GM23338 (cell line): ENCODE measurements at regions not wholly inside any gene's neighbourhood (a gene's known extent, or its start where the extent isn't known, plus 50 kb on each side); places are given as distances from the start of the nearest gene placed in this dataset.
"Not testable (repeated sequence)": the region's sequence is repeated elsewhere in the genome, so short reads cannot be mapped to it uniquely, and the experiment has no call there.

Experiments used
- ATAC-seq: fragments of 200-7000 bp; cut with Tn5 transposase; 3 replicates; pipeline ENCODE4 v1.9.1; 2020
- DNase-seq: peaks from one replicate; pipeline ENCODE4 v3.0.0-alpha.2; 2015; ENCODE audit warnings: low spot score
- H2AFZ ChIP-seq: fragments of 200-600 bp; sonication (generic); 2 replicates; pipeline ENCODE4 v1.8.0; 2016; ENCODE audit warnings: antibody characterized with exemption, mild to moderate bottlenecking, moderate library complexity
- H3F3A ChIP-seq: fragments of 200-600 bp; sonication (generic); replicated peaks from 2 replicates; pipeline ENCODE4 v1.8.0; 2017; ENCODE audit warnings: antibody characterized with exemption, mixed run types, low read depth
- H3K27ac ChIP-seq: fragments of 200-600 bp; sonication (generic); 2 replicates; pipeline ENCODE4 v1.6.1; 2016; ENCODE audit warnings: low read depth
- H3K27me3 ChIP-seq: fragments of 200-600 bp; sonication (generic); 2 replicates; pipeline ENCODE4 v1.8.0; 2016; ENCODE audit warnings: mild to moderate bottlenecking, mixed run types, moderate library complexity; ENCODE audit not compliant: insufficient read depth
- H3K36me3 ChIP-seq: fragments of 200-600 bp; sonication (generic); 2 replicates; pipeline ENCODE4 v1.8.0; 2016; ENCODE audit warnings: mild to moderate bottlenecking; ENCODE audit not compliant: insufficient read depth
- H3K4me1 ChIP-seq: fragments of 200-600 bp; sonication (generic); 2 replicates; pipeline ENCODE4 v1.8.0; 2016; ENCODE audit warnings: mild to moderate bottlenecking, moderate library complexity; ENCODE audit not compliant: insufficient read depth
- H3K4me2 ChIP-seq: fragments of 200-600 bp; sonication (generic); 2 replicates; pipeline ENCODE4 v1.7.1; 2017; ENCODE audit warnings: mixed run types
- H3K4me3 ChIP-seq: fragments of 200-600 bp; sonication (generic); 2 replicates; pipeline ENCODE4 v1.6.1; 2016; ENCODE audit warnings: mixed run types
- H3K79me2 ChIP-seq: fragments of 200-600 bp; sonication (generic); replicated peaks from 2 replicates; pipeline ENCODE4 v1.8.0; 2017; ENCODE audit warnings: mild to moderate bottlenecking; ENCODE audit not compliant: insufficient read depth
- H3K9me2 ChIP-seq: fragments of 200-600 bp; sonication (generic); 2 replicates; pipeline ENCODE4 v1.8.0; 2017; ENCODE audit not compliant: insufficient read depth
- H4K20me1 ChIP-seq: fragments of 200-600 bp; sonication (generic); replicated peaks from 2 replicates; pipeline ENCODE4 v1.8.0; 2017; ENCODE audit warnings: mild to moderate bottlenecking; ENCODE audit not compliant: insufficient read depth
- H3K27ac Mint-ChIP-seq: 2 replicates; pipeline ENCODE4 v1.8.0; 2020; ENCODE audit warnings: inconsistent platforms, mild to moderate bottlenecking, moderate library complexity, mixed read lengths
- H3K27me3 Mint-ChIP-seq: 3 replicates; pipeline ENCODE4 v1.8.0; 2022; ENCODE audit warnings: low read depth, mild to moderate bottlenecking, moderate library complexity, mixed read lengths, inconsistent platforms; ENCODE audit not compliant: insufficient read depth, poor library complexity
- H3K36me3 Mint-ChIP-seq: 3 replicates; pipeline ENCODE4 v1.8.0; 2021; ENCODE audit warnings: low read depth, mild to moderate bottlenecking, inconsistent platforms, moderate library complexity, mixed read lengths
- H3K4me1 Mint-ChIP-seq: 3 replicates; pipeline ENCODE4 v1.8.0; 2020; ENCODE audit warnings: mild to moderate bottlenecking, inconsistent platforms, mixed read lengths
- H3K4me3 Mint-ChIP-seq: 3 replicates; pipeline ENCODE4 v1.8.0; 2021; ENCODE audit warnings: moderate library complexity, mild to moderate bottlenecking, inconsistent platforms, mixed read lengths
- H3K9me3 Mint-ChIP-seq: 3 replicates; pipeline ENCODE4 v1.8.0; 2020; ENCODE audit warnings: moderate library complexity, mild to moderate bottlenecking, inconsistent platforms, mixed read lengths
- CREB1 ChIP-seq: fragments of 250-450 bp; sonication (Bioruptor Pico); IDR thresholded peaks from 2 replicates; pipeline ENCODE4 v1.5.0; 2020; ENCODE audit warnings: low read depth, mild to moderate bottlenecking, moderate library complexity
- JUNB ChIP-seq: IDR thresholded peaks from one replicate; pipeline ENCODE4 v1.6.1; 2016; ENCODE audit warnings: antibody characterized with exemption; ENCODE audit not compliant: unreplicated experiment
- ZNF331 ChIP-seq: fragments of 250-450 bp; sonication (Bioruptor Pico); IDR thresholded peaks from 2 replicates; pipeline ENCODE4 v1.5.0; 2020; ENCODE audit warnings: low read depth, mild to moderate bottlenecking, moderate library complexity
- TF ChIP-seq, protein P1 (sequence below): IDR thresholded peaks from one replicate; pipeline ENCODE4 v1.6.1; 2018; ENCODE audit warnings: antibody characterized with exemption; ENCODE audit not compliant: unreplicated experiment
- TF ChIP-seq, protein P2 (sequence below): fragments of 250-450 bp; sonication (Bioruptor Pico); IDR thresholded peaks from 2 replicates; pipeline ENCODE4 v1.5.0; 2020; ENCODE audit warnings: mild to moderate bottlenecking, moderate library complexity
- TF ChIP-seq, protein P3 (sequence below): IDR thresholded peaks from 2 replicates; pipeline ENCODE4 v1.6.1; 2016; ENCODE audit warnings: antibody characterized with exemption

DNA sequence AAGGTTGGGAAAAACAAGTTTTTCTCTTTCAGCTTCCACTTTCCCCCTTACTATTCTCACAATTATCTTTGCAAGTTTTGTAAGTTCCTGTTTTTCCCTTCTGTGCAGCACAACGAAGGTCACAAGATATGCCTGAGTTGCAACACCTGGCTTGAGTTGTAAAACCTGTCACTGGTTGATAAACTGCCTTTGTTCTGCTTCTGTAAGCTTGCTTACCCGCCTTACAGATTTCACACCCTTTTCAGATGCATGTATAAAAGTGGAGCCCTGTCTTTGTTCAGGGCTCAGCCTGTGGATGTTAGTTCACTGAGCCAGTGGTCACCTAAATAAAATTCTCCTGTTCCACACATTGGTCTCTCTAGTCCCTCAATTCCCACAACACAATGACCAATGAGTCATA is 318.9 kb downstream of the UBE2NL start:
- H3K27ac Mint-ChIP-seq, H3K36me3 ChIP-seq, H3K27me3 ChIP-seq, H3K4me2 ChIP-seq, DNase-seq, H2AFZ ChIP-seq, H3K4me1 ChIP-seq, H3K4me3 ChIP-seq, H3K4me3 Mint-ChIP-seq, H3K9me2 ChIP-seq, H3K79me2 ChIP-seq, H3K27me3 Mint-ChIP-seq, H3K4me1 Mint-ChIP-seq, ATAC-seq, H3K36me3 Mint-ChIP-seq, H4K20me1 ChIP-seq, H3K27ac ChIP-seq, H3K9me3 Mint-ChIP-seq, H3F3A ChIP-seq: not testable (repeated sequence)

DNA sequence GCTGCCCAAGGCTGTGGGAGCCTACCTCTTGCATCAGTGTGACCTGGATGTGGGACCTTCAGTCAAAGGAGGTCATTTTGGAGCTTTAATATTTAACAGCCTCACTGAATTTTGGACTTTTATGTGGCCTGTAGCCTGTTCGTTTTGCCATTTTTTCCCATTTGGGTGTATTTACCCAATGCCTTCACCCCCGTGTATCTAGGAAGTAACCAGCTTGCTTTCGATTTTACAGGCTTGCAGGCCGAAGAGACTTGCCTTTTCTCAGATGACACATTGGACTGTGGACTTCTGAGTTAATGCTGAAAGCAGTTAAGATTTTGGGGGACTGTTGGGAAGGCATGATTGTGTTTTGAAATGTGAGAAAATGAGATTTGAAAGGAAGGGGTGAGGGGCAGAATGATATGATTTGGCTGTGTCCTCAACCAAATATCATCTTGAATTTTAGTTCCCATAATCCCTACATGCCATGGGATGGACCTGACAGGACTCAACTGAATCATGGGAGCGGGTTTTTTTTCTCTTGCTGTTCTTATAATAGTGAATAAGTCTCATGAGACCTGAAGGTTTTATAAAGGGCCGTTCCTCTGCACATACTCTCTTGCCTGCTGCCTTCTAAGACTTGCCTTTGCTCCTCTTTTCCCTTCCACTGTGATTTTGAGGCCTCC is 324.6 kb downstream of the UBE2NL start:
- not testable (repeated sequence) for H3K9me2 ChIP-seq, H3K36me3 Mint-ChIP-seq, H3K27ac ChIP-seq, H3K4me1 ChIP-seq, ATAC-seq, H3K79me2 ChIP-seq, H3K36me3 ChIP-seq, H3K27me3 ChIP-seq, H4K20me1 ChIP-seq, H3K4me3 ChIP-seq, H2AFZ ChIP-seq, H3K27ac Mint-ChIP-seq, H3F3A ChIP-seq, H3K4me2 ChIP-seq, H3K4me1 Mint-ChIP-seq, H3K4me3 Mint-ChIP-seq, DNase-seq, H3K27me3 Mint-ChIP-seq
- H3K9me3 Mint-ChIP-seq: peaks cover 17% of the 10 kb centered on the region

DNA sequence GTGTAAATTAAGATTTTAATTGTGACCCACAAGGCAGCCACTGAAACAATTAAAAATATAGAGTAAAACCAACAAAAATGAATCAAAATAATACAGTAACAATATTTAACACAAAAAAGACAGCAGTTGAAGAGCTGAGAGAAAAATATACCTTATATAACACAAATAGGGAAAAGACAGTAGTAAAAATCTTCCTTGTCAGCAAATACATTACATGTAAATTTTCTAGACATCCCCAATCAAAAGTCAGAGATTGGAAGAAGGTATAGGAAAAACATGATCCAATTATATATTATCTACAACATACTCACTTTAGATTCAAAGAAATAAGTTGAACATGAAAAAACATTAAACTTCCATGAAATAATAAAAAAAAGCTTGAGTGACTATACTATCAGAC is 330.8 kb downstream of the UBE2NL start:
- peaks cover 49% of the 10 kb centered on the region for H3K9me3 Mint-ChIP-seq
- no peak overlapping the region for H3K4me3 ChIP-seq
- TF ChIP-seq ZNF331 (CRISPR knock-in tag): no peak
- TF ChIP-seq, protein P1, sequence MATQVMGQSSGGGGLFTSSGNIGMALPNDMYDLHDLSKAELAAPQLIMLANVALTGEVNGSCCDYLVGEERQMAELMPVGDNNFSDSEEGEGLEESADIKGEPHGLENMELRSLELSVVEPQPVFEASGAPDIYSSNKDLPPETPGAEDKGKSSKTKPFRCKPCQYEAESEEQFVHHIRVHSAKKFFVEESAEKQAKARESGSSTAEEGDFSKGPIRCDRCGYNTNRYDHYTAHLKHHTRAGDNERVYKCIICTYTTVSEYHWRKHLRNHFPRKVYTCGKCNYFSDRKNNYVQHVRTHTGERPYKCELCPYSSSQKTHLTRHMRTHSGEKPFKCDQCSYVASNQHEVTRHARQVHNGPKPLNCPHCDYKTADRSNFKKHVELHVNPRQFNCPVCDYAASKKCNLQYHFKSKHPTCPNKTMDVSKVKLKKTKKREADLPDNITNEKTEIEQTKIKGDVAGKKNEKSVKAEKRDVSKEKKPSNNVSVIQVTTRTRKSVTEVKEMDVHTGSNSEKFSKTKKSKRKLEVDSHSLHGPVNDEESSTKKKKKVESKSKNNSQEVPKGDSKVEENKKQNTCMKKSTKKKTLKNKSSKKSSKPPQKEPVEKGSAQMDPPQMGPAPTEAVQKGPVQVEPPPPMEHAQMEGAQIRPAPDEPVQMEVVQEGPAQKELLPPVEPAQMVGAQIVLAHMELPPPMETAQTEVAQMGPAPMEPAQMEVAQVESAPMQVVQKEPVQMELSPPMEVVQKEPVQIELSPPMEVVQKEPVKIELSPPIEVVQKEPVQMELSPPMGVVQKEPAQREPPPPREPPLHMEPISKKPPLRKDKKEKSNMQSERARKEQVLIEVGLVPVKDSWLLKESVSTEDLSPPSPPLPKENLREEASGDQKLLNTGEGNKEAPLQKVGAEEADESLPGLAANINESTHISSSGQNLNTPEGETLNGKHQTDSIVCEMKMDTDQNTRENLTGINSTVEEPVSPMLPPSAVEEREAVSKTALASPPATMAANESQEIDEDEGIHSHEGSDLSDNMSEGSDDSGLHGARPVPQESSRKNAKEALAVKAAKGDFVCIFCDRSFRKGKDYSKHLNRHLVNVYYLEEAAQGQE: no peak
- no peak for TF ChIP-seq JUNB
- TF ChIP-seq, protein P2, sequence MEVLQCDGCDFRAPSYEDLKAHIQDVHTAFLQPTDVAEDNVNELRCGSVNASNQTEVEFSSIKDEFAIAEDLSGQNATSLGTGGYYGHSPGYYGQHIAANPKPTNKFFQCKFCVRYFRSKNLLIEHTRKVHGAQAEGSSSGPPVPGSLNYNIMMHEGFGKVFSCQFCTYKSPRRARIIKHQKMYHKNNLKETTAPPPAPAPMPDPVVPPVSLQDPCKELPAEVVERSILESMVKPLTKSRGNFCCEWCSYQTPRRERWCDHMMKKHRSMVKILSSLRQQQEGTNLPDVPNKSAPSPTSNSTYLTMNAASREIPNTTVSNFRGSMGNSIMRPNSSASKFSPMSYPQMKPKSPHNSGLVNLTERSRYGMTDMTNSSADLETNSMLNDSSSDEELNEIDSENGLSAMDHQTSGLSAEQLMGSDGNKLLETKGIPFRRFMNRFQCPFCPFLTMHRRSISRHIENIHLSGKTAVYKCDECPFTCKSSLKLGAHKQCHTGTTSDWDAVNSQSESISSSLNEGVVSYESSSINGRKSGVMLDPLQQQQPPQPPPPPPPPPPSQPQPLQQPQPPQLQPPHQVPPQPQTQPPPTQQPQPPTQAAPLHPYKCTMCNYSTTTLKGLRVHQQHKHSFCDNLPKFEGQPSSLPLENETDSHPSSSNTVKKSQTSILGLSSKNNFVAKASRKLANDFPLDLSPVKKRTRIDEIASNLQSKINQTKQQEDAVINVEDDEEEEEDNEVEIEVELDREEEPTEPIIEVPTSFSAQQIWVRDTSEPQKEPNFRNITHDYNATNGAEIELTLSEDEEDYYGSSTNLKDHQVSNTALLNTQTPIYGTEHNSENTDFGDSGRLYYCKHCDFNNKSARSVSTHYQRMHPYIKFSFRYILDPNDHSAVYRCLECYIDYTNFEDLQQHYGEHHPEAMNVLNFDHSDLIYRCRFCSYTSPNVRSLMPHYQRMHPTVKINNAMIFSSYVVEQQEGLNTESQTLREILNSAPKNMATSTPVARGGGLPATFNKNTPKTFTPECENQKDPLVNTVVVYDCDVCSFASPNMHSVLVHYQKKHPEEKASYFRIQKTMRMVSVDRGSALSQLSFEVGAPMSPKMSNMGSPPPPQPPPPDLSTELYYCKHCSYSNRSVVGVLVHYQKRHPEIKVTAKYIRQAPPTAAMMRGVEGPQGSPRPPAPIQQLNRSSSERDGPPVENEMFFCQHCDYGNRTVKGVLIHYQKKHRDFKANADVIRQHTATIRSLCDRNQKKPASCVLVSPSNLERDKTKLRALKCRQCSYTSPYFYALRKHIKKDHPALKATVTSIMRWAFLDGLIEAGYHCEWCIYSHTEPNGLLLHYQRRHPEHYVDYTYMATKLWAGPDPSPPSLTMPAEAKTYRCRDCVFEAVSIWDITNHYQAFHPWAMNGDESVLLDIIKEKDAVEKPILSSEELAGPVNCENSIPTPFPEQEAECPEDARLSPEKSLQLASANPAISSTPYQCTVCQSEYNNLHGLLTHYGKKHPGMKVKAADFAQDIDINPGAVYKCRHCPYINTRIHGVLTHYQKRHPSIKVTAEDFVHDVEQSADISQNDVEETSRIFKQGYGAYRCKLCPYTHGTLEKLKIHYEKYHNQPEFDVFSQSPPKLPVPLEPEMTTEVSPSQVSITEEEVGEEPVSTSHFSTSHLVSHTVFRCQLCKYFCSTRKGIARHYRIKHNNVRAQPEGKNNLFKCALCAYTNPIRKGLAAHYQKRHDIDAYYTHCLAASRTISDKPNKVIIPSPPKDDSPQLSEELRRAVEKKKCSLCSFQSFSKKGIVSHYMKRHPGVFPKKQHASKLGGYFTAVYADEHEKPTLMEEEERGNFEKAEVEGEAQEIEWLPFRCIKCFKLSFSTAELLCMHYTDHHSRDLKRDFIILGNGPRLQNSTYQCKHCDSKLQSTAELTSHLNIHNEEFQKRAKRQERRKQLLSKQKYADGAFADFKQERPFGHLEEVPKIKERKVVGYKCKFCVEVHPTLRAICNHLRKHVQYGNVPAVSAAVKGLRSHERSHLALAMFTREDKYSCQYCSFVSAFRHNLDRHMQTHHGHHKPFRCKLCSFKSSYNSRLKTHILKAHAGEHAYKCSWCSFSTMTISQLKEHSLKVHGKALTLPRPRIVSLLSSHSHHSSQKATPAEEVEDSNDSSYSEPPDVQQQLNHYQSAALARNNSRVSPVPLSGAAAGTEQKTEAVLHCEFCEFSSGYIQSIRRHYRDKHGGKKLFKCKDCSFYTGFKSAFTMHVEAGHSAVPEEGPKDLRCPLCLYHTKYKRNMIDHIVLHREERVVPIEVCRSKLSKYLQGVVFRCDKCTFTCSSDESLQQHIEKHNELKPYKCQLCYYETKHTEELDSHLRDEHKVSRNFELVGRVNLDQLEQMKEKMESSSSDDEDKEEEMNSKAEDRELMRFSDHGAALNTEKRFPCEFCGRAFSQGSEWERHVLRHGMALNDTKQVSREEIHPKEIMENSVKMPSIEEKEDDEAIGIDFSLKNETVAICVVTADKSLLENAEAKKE: no peak
- TF ChIP-seq, protein P3, sequence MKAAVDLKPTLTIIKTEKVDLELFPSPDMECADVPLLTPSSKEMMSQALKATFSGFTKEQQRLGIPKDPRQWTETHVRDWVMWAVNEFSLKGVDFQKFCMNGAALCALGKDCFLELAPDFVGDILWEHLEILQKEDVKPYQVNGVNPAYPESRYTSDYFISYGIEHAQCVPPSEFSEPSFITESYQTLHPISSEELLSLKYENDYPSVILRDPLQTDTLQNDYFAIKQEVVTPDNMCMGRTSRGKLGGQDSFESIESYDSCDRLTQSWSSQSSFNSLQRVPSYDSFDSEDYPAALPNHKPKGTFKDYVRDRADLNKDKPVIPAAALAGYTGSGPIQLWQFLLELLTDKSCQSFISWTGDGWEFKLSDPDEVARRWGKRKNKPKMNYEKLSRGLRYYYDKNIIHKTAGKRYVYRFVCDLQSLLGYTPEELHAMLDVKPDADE: no peak
- no peak for TF ChIP-seq CREB1

More for the DNA sequence above, 330.8 kb downstream of the UBE2NL start:
- no peaks in the 10 kb centered on the region for H4K20me1 ChIP-seq
- H3K79me2 ChIP-seq: no peaks in the 10 kb centered on the region
- H3K4me1 Mint-ChIP-seq: no peaks in the 10 kb centered on the region
- H3K4me1 ChIP-seq: no peaks in the 10 kb centered on the region
- no peak overlapping the region for H3K27ac ChIP-seq
- no peaks in the 10 kb centered on the region for H3K9me2 ChIP-seq
- H3K27ac Mint-ChIP-seq: no peak overlapping the region
- no peaks in the 10 kb centered on the region for H3F3A ChIP-seq
- no peak for DNase-seq
- H3K36me3 ChIP-seq: no peaks in the 10 kb centered on the region
- H2AFZ ChIP-seq: no peak overlapping the region
- H3K27me3 ChIP-seq: no peaks in the 10 kb centered on the region
- no peak overlapping the region for H3K4me2 ChIP-seq
- peaks cover 4% of the 10 kb centered on the region; the same call in 2 of the 3 replicates for H3K36me3 Mint-ChIP-seq
- no peak for ATAC-seq
- no peak overlapping the region for H3K4me3 Mint-ChIP-seq
- no peaks in the 10 kb centered on the region for H3K27me3 Mint-ChIP-seq
